ENCODE measurements at regions not wholly inside any gene's neighbourhood (a gene's known extent, or its start where the extent isn't known, plus 50 kb on each side); places are given as distances from the start of the nearest gene placed in this dataset.

- TF ChIP-seq RELB (IDR thresholded peaks at IDR 0.05; ENCODE audit: low read depth) = no peak
- TF ChIP-seq CBX3 (IDR thresholded peaks at IDR 0.05; ENCODE audit: borderline replicate concordance, low read depth) = no peak
- TF ChIP-seq PAX5 (IDR thresholded peaks at IDR 0.05; ENCODE audit: borderline replicate concordance, low read depth, low read length) = no peak
- no peak for TF ChIP-seq NRF1 (conservative IDR thresholded peaks at IDR 0.05; ENCODE audit: low read depth, low read length)
- no peak for TF ChIP-seq HDGF (IDR thresholded peaks at IDR 0.05)
- no peak for TF ChIP-seq ZNF687 (IDR thresholded peaks at IDR 0.05)
- TF ChIP-seq IRF4 (IDR thresholded peaks at IDR 0.05; ENCODE audit: low read depth, low read length) = no peak
Measured at GRCh38 chr1:224540535-224540934, 75.6 kb upstream of the CNIH3 start (continued).

GRCh38 chr1:224541072-224541790 is 74.9 kb upstream of the CNIH3 start:
- RAD21 ChIA-PET (ENCODE audit: unreplicated experiment) = no interaction called here
- BruUV-seq (replicated peaks) = no TSS peak
- FAIRE-seq (no peak), ATAC-seq (no peak), DNase-seq (ENCODE audit: low read depth, low spot score) (no peak)
- Histone ChIP-seq H3K79me2 (ENCODE audit: control insufficient read depth, insufficient read depth, low read length) (no peaks in the 10 kb centered on the region), H3K4me3 (no peak overlapping the region), H3K9ac (ENCODE audit: control insufficient read depth, insufficient read depth, low read length) (no peak overlapping the region), H3K4me2 (ENCODE audit: control insufficient read depth, insufficient read depth) (no peak overlapping the region), H3K27me3 (replicated peaks in 1 of 2; ENCODE audit: control insufficient read depth in 2 of 2, insufficient read depth in 2 of 2, low read length in 1 of 2) (peaks cover 0 to 3% of the 10 kb centered on the region in 2 experiments; a peak in 3 of 4 replicates), H3K27ac (ENCODE audit: control insufficient read depth, insufficient read depth) (no peak overlapping the region), H2AFZ (ENCODE audit: control insufficient read depth, low read depth, low read length) (no peak overlapping the region), H4K20me1 (ENCODE audit: control insufficient read depth, insufficient read depth) (no peaks in the 10 kb centered on the region), H3K4me1 (ENCODE audit: control insufficient read depth, insufficient read depth, low read length) (no peaks in the 10 kb centered on the region), H3K36me3 (ENCODE audit: control insufficient read depth in 2 of 2, insufficient read depth in 2 of 2, low read length in 1 of 2) (no peaks in the 10 kb centered on the region), H3K9me3 (replicated peaks; ENCODE audit: control insufficient read depth, insufficient read depth, low read length) (no peaks in the 10 kb centered on the region)
- intact Hi-C loops (cut with micrococcal nuclease; ENCODE audit: unreplicated experiment) (no loop called here), in situ Hi-C loops (cut with MboI) (no loop called here)
- 47% methylated on average over 3 of the region's 3 CpGs for WGBS (ENCODE audit: insufficient coverage, insufficient replicate concordance, low lambda C conversion rate, missing lambda C conversion rate)
- SMC1A ChIA-PET (ENCODE audit: uncharacterized antibody, unreplicated experiment) = no interaction called here
- CTCF ChIA-PET = no interaction called here
- POLR2A ChIA-PET = no interaction called here
- TF ChIP-seq ATF3 (IDR thresholded peaks at IDR 0.05; ENCODE audit: borderline replicate concordance, extremely low read depth, low read depth, low read length) = no peak
- TF ChIP-seq ESRRA (IDR thresholded peaks at IDR 0.05; ENCODE audit: low read length) = no peak
- TF ChIP-seq EP300 (IDR thresholded peaks at IDR 0.05; ENCODE audit: borderline replicate concordance in 1 of 2, control insufficient read depth in 1 of 2, low read depth in 2 of 2, low read length in 2 of 2) = no peak
- no peak for TF ChIP-seq SRF (IDR thresholded peaks at IDR 0.05; ENCODE audit: low read depth in 2 of 2, low read length in 2 of 2)
- no peak for TF ChIP-seq ETV6 (conservative IDR thresholded peaks at IDR 0.05 in 1 of 2, IDR thresholded peaks at IDR 0.05 in 1 of 2; ENCODE audit: borderline replicate concordance in 1 of 2, low read depth in 1 of 2)
- no peak for TF ChIP-seq MYB (IDR thresholded peaks at IDR 0.05; ENCODE audit: borderline replicate concordance, low read depth, low read length)
- no peak for TF ChIP-seq ZBED1 (IDR thresholded peaks at IDR 0.05; ENCODE audit: borderline replicate concordance)
- TF ChIP-seq FOXK2 (IDR thresholded peaks at IDR 0.05) = no peak

Measured in GM12878 (cell line).